Effector memory CD8-positive, alpha-beta T cell (primary cell): ENCODE measurements at regions not wholly inside any gene's neighbourhood (a gene's known extent, or its start where the extent isn't known, plus 50 kb on each side); places are given as distances from the start of the nearest gene placed in this dataset.

ENCODE experiments used
- ATAC-seq: fragments of 150-1000 bp; cut with Tn5 transposase; replicated peaks from 2 replicates; pipeline ENCODE4 v1.10.0; 2021; ENCODE audit warnings: mild to moderate bottlenecking, moderate library complexity
- DNase-seq, 3 experiments: peaks; one replicate each; pipeline ENCODE4 v3.0.0; 2021
- H3K27ac Mint-ChIP-seq, 2 donors: one replicate each; pipeline ENCODE4 v1.8.0; 2022; ENCODE audit warnings: mild to moderate bottlenecking in 2 of 2, mixed read lengths in 2 of 2, moderate library complexity in 2 of 2
- H3K27me3 Mint-ChIP-seq, 2 donors: one replicate each; pipeline ENCODE4 v1.8.0; 2022; ENCODE audit warnings: mixed read lengths in 2 of 2
- H3K36me3 Mint-ChIP-seq: one replicate; pipeline ENCODE4 v1.8.0; 2022; ENCODE audit warnings: mild to moderate bottlenecking, moderate library complexity, mixed read lengths; ENCODE audit not compliant: insufficient read depth
- H3K4me1 Mint-ChIP-seq, 2 donors: one replicate each; pipeline ENCODE4 v1.8.0; 2022; ENCODE audit warnings: low read depth in 2 of 2, mixed read lengths in 2 of 2
- H3K4me3 Mint-ChIP-seq, 2 donors: one replicate each; pipeline ENCODE4 v1.8.0; 2022; ENCODE audit warnings: mild to moderate bottlenecking in 2 of 2, mixed read lengths in 2 of 2, moderate library complexity in 2 of 2
- H3K9me3 Mint-ChIP-seq, 2 donors: one replicate each; pipeline ENCODE4 v1.8.0; 2022; ENCODE audit warnings: mixed read lengths in 2 of 2

- Mint-ChIP-seq H3K9me3 (no peaks in the 10 kb centered on the region), H3K4me1 (no peaks in the 10 kb centered on the region), H3K4me3 (no peak overlapping the region), H3K27ac (no peak overlapping the region), H3K36me3 (no peaks in the 10 kb centered on the region), H3K27me3 (peaks cover 17 to 19% of the 10 kb centered on the region in 2 donors)
- ATAC-seq (no peak), DNase-seq (no peak)
Observed at GRCh38 chr15:100801256-100801900, 78.3 kb upstream of the ALDH1A3 start.

- H3K27me3 Mint-ChIP-seq = peaks cover 17 to 19% of the 10 kb centered on the region in 2 donors
- H3K4me1 Mint-ChIP-seq = no peaks in the 10 kb centered on the region
- H3K27ac Mint-ChIP-seq = no peak overlapping the region
- no peaks in the 10 kb centered on the region for H3K36me3 Mint-ChIP-seq
- no peaks in the 10 kb centered on the region for H3K9me3 Mint-ChIP-seq
- H3K4me3 Mint-ChIP-seq = no peak overlapping the region
- ATAC-seq (no peak), DNase-seq (no peak)
Observed at GRCh38 chr15:100802421-100803170, 77.0 kb upstream of the ALDH1A3 start.

GRCh38 chr15:100803171-100803440, 76.5 kb upstream of the ALDH1A3 start:
- DNase-seq (no peak), ATAC-seq (no peak)
- no peaks in the 10 kb centered on the region for H3K36me3 Mint-ChIP-seq
- no peak overlapping the region for H3K4me3 Mint-ChIP-seq
- H3K27ac Mint-ChIP-seq = no peak overlapping the region
- no peaks in the 10 kb centered on the region for H3K9me3 Mint-ChIP-seq
- H3K27me3 Mint-ChIP-seq = peaks cover 17 to 19% of the 10 kb centered on the region in 2 donors
- H3K4me1 Mint-ChIP-seq = no peaks in the 10 kb centered on the region

- H3K9me3 Mint-ChIP-seq = no peaks in the 10 kb centered on the region
- no peak overlapping the region for H3K27ac Mint-ChIP-seq
- no peaks in the 10 kb centered on the region for H3K36me3 Mint-ChIP-seq
- no peak overlapping the region for H3K4me3 Mint-ChIP-seq
- ATAC-seq (no peak), DNase-seq (no peak)
- peaks cover 6% of the 10 kb centered on the region in 2 donors for H3K27me3 Mint-ChIP-seq
- H3K4me1 Mint-ChIP-seq = no peaks in the 10 kb centered on the region
Observed at GRCh38 chr15:100806157-100806556, 73.5 kb upstream of the ALDH1A3 start.

- Mint-ChIP-seq H3K4me3 (no peak overlapping the region), H3K9me3 (no peaks in the 10 kb centered on the region), H3K4me1 (no peaks in the 10 kb centered on the region), H3K36me3 (no peaks in the 10 kb centered on the region), H3K27ac (no peak overlapping the region), H3K27me3 (no peaks in the 10 kb centered on the region)
- no peak for ATAC-seq
- DNase-seq = no peak
Observed at GRCh38 chr15:100807028-100807427, 72.6 kb upstream of the ALDH1A3 start.

GRCh38 chr15:100808691-100809090, 70.9 kb upstream of the ALDH1A3 start:
- Mint-ChIP-seq H3K4me1 (no peaks in the 10 kb centered on the region), H3K36me3 (no peaks in the 10 kb centered on the region), H3K4me3 (no peak overlapping the region), H3K9me3 (no peaks in the 10 kb centered on the region), H3K27ac (no peak overlapping the region), H3K27me3 (peaks cover 0 to 9% of the 10 kb centered on the region in 2 donors)
- no peak for ATAC-seq
- no peak for DNase-seq

- no peaks in the 10 kb centered on the region for H3K9me3 Mint-ChIP-seq
- no peaks in the 10 kb centered on the region for H3K4me1 Mint-ChIP-seq
- no peaks in the 10 kb centered on the region for H3K36me3 Mint-ChIP-seq
- ATAC-seq (no peak), DNase-seq (no peak)
- H3K27ac Mint-ChIP-seq = no peak overlapping the region
- no peak overlapping the region for H3K4me3 Mint-ChIP-seq
- peaks cover 0 to 9% of the 10 kb centered on the region in 2 donors for H3K27me3 Mint-ChIP-seq
Observed at GRCh38 chr15:100809151-100809550, 70.5 kb upstream of the ALDH1A3 start.

- no peaks in the 10 kb centered on the region for H3K9me3 Mint-ChIP-seq
- H3K36me3 Mint-ChIP-seq = no peaks in the 10 kb centered on the region
- H3K4me3 Mint-ChIP-seq = no peak overlapping the region
- DNase-seq (no peak), ATAC-seq (no peak)
- H3K27me3 Mint-ChIP-seq = peaks cover 0 to 9% of the 10 kb centered on the region in 2 donors
- H3K4me1 Mint-ChIP-seq = no peaks in the 10 kb centered on the region
- no peak overlapping the region for H3K27ac Mint-ChIP-seq
Observed at GRCh38 chr15:100809587-100809986, 70.0 kb upstream of the ALDH1A3 start.

GRCh38 chr15:100810229-100810628, 69.4 kb upstream of the ALDH1A3 start:
- no peak for DNase-seq
- ATAC-seq = no peak

GRCh38 chr15:100810831-100811230, 68.8 kb upstream of the ALDH1A3 start:
- H3K36me3 Mint-ChIP-seq = no peaks in the 10 kb centered on the region
- no peaks in the 10 kb centered on the region for H3K4me1 Mint-ChIP-seq
- H3K27ac Mint-ChIP-seq = no peak overlapping the region
- H3K27me3 Mint-ChIP-seq = peaks cover 0 to 9% of the 10 kb centered on the region in 2 donors
- DNase-seq (no peak), ATAC-seq (no peak)
- H3K9me3 Mint-ChIP-seq = no peaks in the 10 kb centered on the region
- no peak overlapping the region for H3K4me3 Mint-ChIP-seq

More at GRCh38 chr15:100810229-100810628, 69.4 kb upstream of the ALDH1A3 start:
- H3K27me3 Mint-ChIP-seq = peaks cover 0 to 9% of the 10 kb centered on the region in 2 donors
- H3K4me1 Mint-ChIP-seq = no peaks in the 10 kb centered on the region
- no peak overlapping the region for H3K4me3 Mint-ChIP-seq
- no peaks in the 10 kb centered on the region for H3K9me3 Mint-ChIP-seq
- H3K36me3 Mint-ChIP-seq = no peaks in the 10 kb centered on the region
- H3K27ac Mint-ChIP-seq = no peak overlapping the region

GRCh38 chr15:100812802-100813201, 66.8 kb upstream of the ALDH1A3 start:
- no peaks in the 10 kb centered on the region for H3K9me3 Mint-ChIP-seq
- H3K4me1 Mint-ChIP-seq = no peaks in the 10 kb centered on the region
- H3K4me3 Mint-ChIP-seq = no peak overlapping the region
- H3K27ac Mint-ChIP-seq = no peak overlapping the region
- DNase-seq (no peak), ATAC-seq (no peak)
- no peaks in the 10 kb centered on the region for H3K36me3 Mint-ChIP-seq
- peaks cover 0 to 9% of the 10 kb centered on the region in 2 donors for H3K27me3 Mint-ChIP-seq

GRCh38 chr15:100818927-100819326, 60.7 kb upstream of the ALDH1A3 start:
- Mint-ChIP-seq H3K36me3 (no peaks in the 10 kb centered on the region), H3K9me3 (no peaks in the 10 kb centered on the region), H3K27ac (no peak overlapping the region), H3K4me1 (no peaks in the 10 kb centered on the region), H3K27me3 (peaks cover 6 to 10% of the 10 kb centered on the region in 2 donors), H3K4me3 (no peak overlapping the region)
- ATAC-seq (no peak), DNase-seq (no peak)

GRCh38 chr15:100820528-100820927, 59.1 kb upstream of the ALDH1A3 start:
- Mint-ChIP-seq H3K27me3 (peaks cover 13 to 17% of the 10 kb centered on the region in 2 donors), H3K4me3 (no peak overlapping the region), H3K36me3 (no peaks in the 10 kb centered on the region), H3K4me1 (no peaks in the 10 kb centered on the region), H3K27ac (no peak overlapping the region), H3K9me3 (no peaks in the 10 kb centered on the region)
- DNase-seq (no peak), ATAC-seq (no peak)

GRCh38 chr15:100821327-100821726, 58.3 kb upstream of the ALDH1A3 start:
- H3K4me3 Mint-ChIP-seq = no peak overlapping the region
- H3K9me3 Mint-ChIP-seq = no peaks in the 10 kb centered on the region
- ATAC-seq (no peak), DNase-seq (no peak)
- no peak overlapping the region for H3K27ac Mint-ChIP-seq
- no peaks in the 10 kb centered on the region for H3K36me3 Mint-ChIP-seq
- H3K4me1 Mint-ChIP-seq = no peaks in the 10 kb centered on the region
- H3K27me3 Mint-ChIP-seq = peaks cover 18 to 25% of the 10 kb centered on the region in 2 donors
